Endothelial cell of umbilical vein (primary cell): ENCODE measurements at regions not wholly inside any gene's neighbourhood (a gene's known extent, or its start where the extent isn't known, plus 50 kb on each side); places are given as distances from the start of the nearest gene placed in this dataset.
"Not testable (repeated sequence)": the region's sequence is repeated elsewhere in the genome, so short reads cannot be mapped to it uniquely, and the experiment has no call there.

ENCODE experiments used
- BruUV-seq: library from RNA; stranded (reverse); fragments of 400-500 nt; replicated peaks from 2 replicates; lab custom pipeline; 2021; lab: Mats Ljungman, UMichigan
- CTCF ChIA-PET: fragments of 300-600, 350-600 bp; sonication (Branson Sonifier 250); formaldehyde crosslinking; loops from one replicate; lab custom pipeline; 2021; ENCODE audit warnings: antibody characterized with exemption, inconsistent platforms; lab: Charles Lee
- POLR2A ChIA-PET: fragments of 300-600, 350-600 bp; sonication (Branson Sonifier 250); formaldehyde crosslinking; loops from one replicate; lab custom pipeline; 2021; ENCODE audit warnings: antibody characterized with exemption, inconsistent platforms; lab: Charles Lee
- DNase-seq: peaks from one replicate; pipeline ENCODE4 v3.0.0-alpha.2; 2011; ENCODE audit warnings: low read depth, low spot score
- FAIRE-seq: peaks from 2 replicates; lab custom pipeline; 2011; peaks lifted over from hg19 to GRCh38; lab: Jason Lieb, UNC
- H2AFZ ChIP-seq: 2 replicates; pipeline ENCODE4 v1.6.0; 2012; ENCODE audit warnings: low read depth, low read length, control low read depth, inconsistent platforms
- H3K27ac ChIP-seq: 2 replicates; pipeline ENCODE4 v1.5.1; 2011; ENCODE audit warnings: low read depth, mild to moderate bottlenecking, control low read depth, low read length, moderate library complexity; ENCODE audit not compliant: insufficient read depth
- H3K27me3 ChIP-seq, 2 experiments: 2 replicates each; pipeline versions ENCODE4 v1.6.0 to v1.6.1; 2011; ENCODE audit warnings: low read length in 2 of 2, mixed read lengths in 1 of 2; ENCODE audit not compliant: control insufficient read depth in 2 of 2, insufficient read depth in 2 of 2
- H3K36me3 ChIP-seq, 2 experiments: 2 replicates in 1 of 2; 3 replicates in 1 of 2; pipeline ENCODE4 v1.5.1; 2011; ENCODE audit warnings: low read length in 2 of 2, mild to moderate bottlenecking in 1 of 2, moderate library complexity in 1 of 2; ENCODE audit not compliant: control insufficient read depth in 2 of 2, insufficient read depth in 2 of 2; ENCODE audit errors: extremely low read depth in 1 of 2
- H3K4me1 ChIP-seq: 3 replicates; pipeline ENCODE4 v1.5.1; 2011; ENCODE audit warnings: mild to moderate bottlenecking, low read length; ENCODE audit not compliant: control insufficient read depth, insufficient read depth; ENCODE audit errors: extremely low read depth
- H3K4me2 ChIP-seq: 2 replicates; pipeline ENCODE4 v1.6.1; 2011; ENCODE audit warnings: low read length, control low read depth, mixed read lengths; ENCODE audit not compliant: insufficient read depth
- H3K4me3 ChIP-seq, 3 experiments: fragments of 200-600 bp in 1 of 3; sonication (generic), shearing (Covaris generic) in 1 of 3; replicated peaks in 1 of 3; 2 replicates each; pipeline ENCODE4 v1.5.1; 2011 to 2016; ENCODE audit warnings: control low read depth in 3 of 3, low read length in 3 of 3, mild to moderate bottlenecking in 2 of 3, inconsistent platforms in 1 of 3, low read depth in 1 of 3, moderate library complexity in 1 of 3; ENCODE audit not compliant: insufficient read depth in 1 of 3
- H3K79me2 ChIP-seq: 2 replicates; pipeline ENCODE4 v1.6.0; 2012; ENCODE audit warnings: low read length, inconsistent platforms; ENCODE audit not compliant: control insufficient read depth, insufficient read depth
- H3K9ac ChIP-seq: replicated peaks from 2 replicates; pipeline ENCODE3; 2011; ENCODE audit warnings: low read length, control low read depth; ENCODE audit not compliant: insufficient read depth; ENCODE audit errors: extremely low read depth
- H3K9me1 ChIP-seq: replicated peaks from 3 replicates; pipeline ENCODE4 v1.6.0; 2011; ENCODE audit warnings: mild to moderate bottlenecking, low read length; ENCODE audit not compliant: control insufficient read depth, insufficient read depth; ENCODE audit errors: extremely low read depth
- H3K9me3 ChIP-seq: replicated peaks from 2 replicates; pipeline ENCODE4 v1.5.1; 2012; ENCODE audit warnings: low read length, inconsistent platforms; ENCODE audit not compliant: control insufficient read depth, insufficient read depth
- H4K20me1 ChIP-seq: replicated peaks from 2 replicates; pipeline ENCODE3; 2011; ENCODE audit warnings: mild to moderate bottlenecking, low read length; ENCODE audit not compliant: control insufficient read depth, insufficient read depth; ENCODE audit errors: extremely low read depth
- CTCF ChIP-seq, 2 donors: IDR thresholded peaks; 1 replicate in 1 of 2; 2 replicates in 1 of 2; pipeline ENCODE4 v1.5.1; 2011; ENCODE audit warnings: low read length in 2 of 2, mild to moderate bottlenecking in 2 of 2, moderate library complexity in 2 of 2, control low read depth in 1 of 2, inconsistent platforms in 1 of 2, low read depth in 1 of 2; ENCODE audit not compliant: insufficient read depth in 1 of 2; ENCODE audit errors: extremely low read depth in 1 of 2
- EZH2 ChIP-seq: IDR thresholded peaks from 2 replicates; pipeline ENCODE4 v1.6.1; 2012; ENCODE audit warnings: borderline replicate concordance, low read depth, mild to moderate bottlenecking, moderate library complexity, low read length, inconsistent platforms; ENCODE audit not compliant: severe bottlenecking
- FOS ChIP-seq: IDR thresholded peaks from 2 replicates; pipeline ENCODE4 v1.6.1; 2011; ENCODE audit warnings: mild to moderate bottlenecking, low read length, moderate library complexity, borderline replicate concordance; ENCODE audit not compliant: insufficient read depth
- GATA2 ChIP-seq: IDR thresholded peaks from 2 replicates; pipeline ENCODE4 v1.7.0; 2011; ENCODE audit warnings: low read depth, mild to moderate bottlenecking, moderate library complexity, mixed read lengths, low read length; ENCODE audit not compliant: insufficient read length, insufficient read depth
- JUN ChIP-seq: IDR thresholded peaks from 2 replicates; pipeline ENCODE4 v1.6.1; 2011; ENCODE audit warnings: borderline replicate concordance, low read depth; ENCODE audit not compliant: insufficient read length, insufficient read depth
- MAX ChIP-seq: IDR thresholded peaks from 2 replicates; pipeline ENCODE4 v1.6.1; 2011; ENCODE audit not compliant: insufficient read depth, insufficient read length
- MYC ChIP-seq: IDR thresholded peaks from one replicate; pipeline ENCODE4 v1.6.1; 2011; ENCODE audit warnings: mild to moderate bottlenecking, low read depth, low read length
- POLR2A ChIP-seq: IDR thresholded peaks from 2 replicates; pipeline ENCODE4 v1.6.1; 2012; ENCODE audit warnings: low read depth, mild to moderate bottlenecking, control low read depth, low read length
- POLR2AphosphoS5 ChIP-seq: IDR thresholded peaks from 2 replicates; pipeline ENCODE4 v1.6.1; 2012; ENCODE audit warnings: low read depth, mild to moderate bottlenecking, control low read depth, low read length, moderate library complexity; ENCODE audit not compliant: insufficient read depth
- dilution Hi-C: fragments of 300-500 bp; cut with MboI; formaldehyde crosslinking; loops from one replicate; pipeline ENCODE4 v1.15.0; 2019; ENCODE audit warnings: low sequenced_read_pairs; ENCODE audit not compliant: extremely low pct_ligation_motif_present
- intact Hi-C: fragments of 100-400 bp; cut with micrococcal nuclease; formaldehyde crosslinking; loops from one replicate; pipeline ENCODE4 v1.10.0; 2022

GRCh38 chr17:74133740-74134139, 69.7 kb upstream of the RPL38 start:
- Histone ChIP-seq H3K9ac (no peak overlapping the region), H3K36me3 (no peaks in the 10 kb centered on the region), H3K4me1 (no peaks in the 10 kb centered on the region), H3K4me2 (no peak overlapping the region), H3K4me3 (no peak overlapping the region), H3K27ac (no peak overlapping the region), H3K79me2 (no peaks in the 10 kb centered on the region), H2AFZ (no peak overlapping the region), H4K20me1 (no peaks in the 10 kb centered on the region), H3K9me3 (peaks cover 2% of the 10 kb centered on the region), H3K27me3 (no peaks in the 10 kb centered on the region), H3K9me1 (no peaks in the 10 kb centered on the region)
- POLR2A ChIA-PET: no interaction called here
- CTCF ChIA-PET: no interaction called here
- FAIRE-seq: no peak
- no peak for DNase-seq
- TF ChIP-seq POLR2A (no peak), MAX (no peak), GATA2 (no peak), MYC (no peak), EZH2 (no peak), JUN (no peak), CTCF (IDR thresholded peaks at IDR 0.05; ENCODE audit: extremely low read depth in 1 of 2, insufficient read depth in 1 of 2, low read depth in 1 of 2, low read length in 2 of 2) (no peak), FOS (no peak), POLR2AphosphoS5 (no peak)
- intact Hi-C loops (no loop called here), dilution Hi-C loops (no loop called here)
- no TSS peak for BruUV-seq

- H3K4me1 ChIP-seq, H2AFZ ChIP-seq, BruUV-seq, CTCF ChIA-PET, H3K9me3 ChIP-seq, H3K36me3 ChIP-seq, H3K9ac ChIP-seq, H3K4me3 ChIP-seq, H3K27me3 ChIP-seq, POLR2A ChIA-PET, H3K79me2 ChIP-seq, H3K27ac ChIP-seq, H3K4me2 ChIP-seq, dilution Hi-C loops, FAIRE-seq, DNase-seq, H3K9me1 ChIP-seq, H4K20me1 ChIP-seq, intact Hi-C loops: not testable (repeated sequence)
Observed at GRCh38 chr17:74134234-74134633, 69.2 kb upstream of the RPL38 start.
